SK-N-SH treated with all-trans-retinoic acid at 6 μM for 48 hours (cell line): ENCODE measurements at regions not wholly inside any gene's neighbourhood (a gene's known extent, or its start where the extent isn't known, plus 50 kb on each side); places are given as distances from the start of the nearest gene placed in this dataset.

ENCODE experiments used
- BACH2 ChIP-seq: fragments of 250-450 bp; sonication (Bioruptor Pico); IDR thresholded peaks from 2 replicates; pipeline ENCODE4 v1.9.0; 2021; ENCODE audit warnings: mild to moderate bottlenecking, borderline replicate concordance
- ESRRG ChIP-seq: fragments of 250-450 bp; sonication (Bioruptor Pico); IDR thresholded peaks from 2 replicates; pipeline ENCODE4 v1.6.1; 2021; ENCODE audit warnings: mild to moderate bottlenecking
- PPARA ChIP-seq: fragments of 250-450 bp; sonication (Bioruptor Pico); IDR thresholded peaks from 2 replicates; pipeline ENCODE4 v1.5.0; 2020; ENCODE audit warnings: mild to moderate bottlenecking, borderline replicate concordance

GRCh38 chr15:62841269-62841628 lies 201.3 kb upstream of the TPM1 start:
- TF ChIP-seq BACH2 (no peak), PPARA (CRISPR knock-in tag) (no peak), ESRRG (CRISPR knock-in tag) (no peak)
